Activated T-helper 1 cell treated with anti-CD3 and anti-CD28 coated beads, Interleukin-12 subunit alpha, Interleukin-12 subunit beta, Interleukin-2, Interleukin-4 antibody, amounts not matched to agents 30 ng/mL and 10 ng/mL and 1 ng/mL, durations not matched to agents 14 hours and 24 hours and 36 hours (primary cell): ENCODE measurements at regions not wholly inside any gene's neighbourhood (a gene's known extent, or its start where the extent isn't known, plus 50 kb on each side); places are given as distances from the start of the nearest gene placed in this dataset.
"Not testable (repeated sequence)": the region's sequence is repeated elsewhere in the genome, so short reads cannot be mapped to it uniquely, and the experiment has no call there.

Source experiments
- DNase-seq: peaks from one replicate; pipeline ENCODE4 v3.0.0; 2021; ENCODE audit warnings: low spot score
- H3K27ac Mint-ChIP-seq: one replicate; pipeline ENCODE4 v1.8.0; 2021; ENCODE audit warnings: mild to moderate bottlenecking, mixed read lengths
- H3K27me3 Mint-ChIP-seq: one replicate; pipeline ENCODE4 v1.8.0; 2022; ENCODE audit warnings: mild to moderate bottlenecking, moderate library complexity, mixed read lengths; ENCODE audit not compliant: insufficient read depth
- H3K36me3 Mint-ChIP-seq: one replicate; pipeline ENCODE4 v1.8.0; 2021; ENCODE audit warnings: low read depth, mixed read lengths
- H3K4me1 Mint-ChIP-seq: one replicate; pipeline ENCODE4 v1.8.0; 2021; ENCODE audit warnings: low read depth, mixed read lengths
- H3K4me3 Mint-ChIP-seq: one replicate; pipeline ENCODE4 v1.8.0; 2021; ENCODE audit warnings: mild to moderate bottlenecking, moderate library complexity, mixed read lengths
- H3K9me3 Mint-ChIP-seq: one replicate; pipeline ENCODE4 v1.8.0; 2021; ENCODE audit warnings: mixed read lengths
- intact Hi-C: fragments of 100-400 bp; cut with micrococcal nuclease; formaldehyde crosslinking; loops from one replicate; pipeline ENCODE4 v1.15.1; 2024

DNA sequence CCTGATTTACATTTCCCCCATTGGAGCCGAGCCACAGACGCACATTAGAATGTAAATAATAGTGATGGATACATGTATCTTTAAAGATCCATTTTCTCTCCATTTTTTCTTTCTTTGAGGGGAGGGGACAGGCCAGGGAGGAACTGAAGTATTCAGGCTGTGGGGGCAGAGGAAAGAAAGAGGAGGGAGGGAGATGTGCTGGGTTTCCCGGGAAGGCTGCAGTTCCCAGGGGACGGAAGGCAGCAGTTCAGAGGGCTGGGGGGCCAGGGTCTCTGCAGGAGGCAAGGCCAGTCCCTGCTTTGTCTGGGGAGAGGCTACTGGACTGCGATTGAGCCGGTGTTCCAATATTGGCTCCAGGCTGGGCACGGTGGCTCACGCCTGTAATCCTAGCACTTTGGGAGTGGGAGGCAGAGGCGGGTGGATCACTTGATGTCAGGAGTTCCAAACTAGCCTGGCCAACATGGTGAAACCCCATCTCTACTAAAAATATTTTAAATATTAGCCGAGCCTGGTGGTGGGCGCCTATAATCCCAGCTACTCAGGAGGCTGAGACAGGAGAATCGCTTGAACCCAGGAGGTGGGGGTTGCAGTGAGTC, 94.2 kb upstream of the LHX1 start:
- H3K4me1 Mint-ChIP-seq: no peaks in the 10 kb centered on the region
- no peak for DNase-seq
- peaks cover 18% of the 10 kb centered on the region for H3K27me3 Mint-ChIP-seq
- H3K27ac Mint-ChIP-seq: no peak overlapping the region
- no peak overlapping the region for H3K4me3 Mint-ChIP-seq
- no peaks in the 10 kb centered on the region for H3K36me3 Mint-ChIP-seq
- H3K9me3 Mint-ChIP-seq: peaks cover 5% of the 10 kb centered on the region
- intact Hi-C loops: no loop called here

DNA sequence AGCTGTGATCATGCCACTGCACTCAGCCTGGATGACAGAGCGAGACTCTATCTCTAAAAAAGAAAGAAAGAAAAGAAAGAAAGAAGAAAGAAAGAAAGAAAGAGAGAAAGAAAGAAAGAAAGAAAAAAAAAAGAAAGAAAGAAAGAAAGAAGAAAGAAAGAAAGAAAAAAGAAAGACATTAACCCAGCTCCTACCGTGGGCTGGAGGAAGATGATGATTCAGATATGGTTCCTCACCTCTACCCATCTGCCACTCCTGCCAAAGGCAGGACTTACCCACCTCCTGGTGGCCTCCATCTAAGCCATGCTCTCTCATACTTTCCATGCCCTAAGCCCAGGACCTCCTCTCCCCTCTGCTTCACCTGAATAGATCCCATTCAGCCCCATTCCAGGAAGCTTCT, 93.3 kb upstream of the LHX1 start:
- no peak for DNase-seq
- no peaks in the 10 kb centered on the region for H3K4me1 Mint-ChIP-seq
- H3K36me3 Mint-ChIP-seq: no peaks in the 10 kb centered on the region
- no peak overlapping the region for H3K27ac Mint-ChIP-seq
- no peak overlapping the region for H3K4me3 Mint-ChIP-seq
- H3K9me3 Mint-ChIP-seq: peaks cover 5% of the 10 kb centered on the region
- H3K27me3 Mint-ChIP-seq: peaks cover 19% of the 10 kb centered on the region
- intact Hi-C loops: no loop called here

- no peaks in the 10 kb centered on the region for H3K36me3 Mint-ChIP-seq
- peaks cover 2% of the 10 kb centered on the region for H3K4me1 Mint-ChIP-seq
- no peak for DNase-seq
- H3K27ac Mint-ChIP-seq: no peak overlapping the region
- peaks cover 5% of the 10 kb centered on the region for H3K9me3 Mint-ChIP-seq
- no peak overlapping the region for H3K4me3 Mint-ChIP-seq
- H3K27me3 Mint-ChIP-seq: peaks cover 19% of the 10 kb centered on the region
- intact Hi-C loops: no loop called here
Observed at GRCh38 chr17:36844601-36845000, 92.7 kb upstream of the LHX1 start.

DNA sequence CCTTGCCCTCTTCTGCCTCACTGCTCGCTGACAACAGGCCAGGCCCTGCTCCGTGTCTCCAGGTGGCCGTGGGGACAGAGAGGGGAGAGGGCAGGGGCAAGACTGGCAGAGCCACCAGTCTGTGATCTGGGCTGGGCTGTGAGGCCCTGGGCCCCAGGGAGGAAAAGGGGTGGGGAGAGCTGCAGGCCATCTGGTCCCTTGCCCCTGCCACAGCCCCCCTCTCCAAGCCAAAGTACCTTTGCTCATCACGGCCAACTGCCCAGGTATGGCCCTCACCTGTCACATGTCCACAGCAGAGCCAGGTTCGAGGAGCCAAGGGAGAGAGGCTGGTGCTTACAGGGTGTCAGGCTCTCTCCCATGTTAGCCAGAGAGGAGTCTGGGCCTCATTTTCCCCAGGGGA, 91.4 kb upstream of the LHX1 start:
- Mint-ChIP-seq H3K27me3 (peaks cover 19% of the 10 kb centered on the region), H3K4me3 (no peak overlapping the region), H3K9me3 (peaks cover 5% of the 10 kb centered on the region), H3K4me1 (peaks cover 15% of the 10 kb centered on the region), H3K36me3 (no peaks in the 10 kb centered on the region), H3K27ac (no peak overlapping the region)
- intact Hi-C loops: no loop called here
- DNase-seq: no peak

GRCh38 chr17:36846410-36847292, 90.6 kb upstream of the LHX1 start:
- Mint-ChIP-seq H3K4me1 (peaks cover 20% of the 10 kb centered on the region), H3K9me3 (no peaks in the 10 kb centered on the region), H3K36me3 (no peaks in the 10 kb centered on the region), H3K27me3 (peaks cover 16% of the 10 kb centered on the region), H3K27ac (no peak overlapping the region), H3K4me3 (no peak overlapping the region)
- DNase-seq: no peak
- intact Hi-C loops: no loop called here

GRCh38 chr17:36848008-36848902, 89.0 kb upstream of the LHX1 start:
- no peak overlapping the region for H3K4me3 Mint-ChIP-seq
- no peak for DNase-seq

DNA sequence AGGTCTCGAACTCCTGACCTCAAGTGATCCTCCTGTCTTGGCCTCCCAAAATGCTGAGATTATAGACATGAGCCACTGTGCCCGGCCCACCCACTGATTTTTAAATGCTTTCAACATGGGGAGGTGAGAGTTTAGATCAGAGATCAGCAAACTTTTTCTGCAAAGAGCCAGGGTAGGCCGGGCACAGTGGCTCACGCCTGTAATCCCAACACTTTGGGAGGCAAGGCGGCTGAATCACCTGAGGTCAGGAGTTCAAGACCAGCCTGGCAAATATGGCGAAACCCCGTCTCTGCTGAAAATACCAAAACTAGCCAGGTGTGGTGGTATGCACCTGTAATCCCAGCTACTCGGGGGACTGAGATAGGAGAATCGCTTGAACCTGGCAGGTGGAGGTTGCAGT, 88.3 kb upstream of the LHX1 start:
- H3K27ac Mint-ChIP-seq, H3K9me3 Mint-ChIP-seq, DNase-seq, H3K4me3 Mint-ChIP-seq, intact Hi-C loops, H3K36me3 Mint-ChIP-seq: not testable (repeated sequence)
- Mint-ChIP-seq H3K4me1 (peaks cover 20% of the 10 kb centered on the region), H3K27me3 (peaks cover 16% of the 10 kb centered on the region)

More at GRCh38 chr17:36848008-36848902, 89.0 kb upstream of the LHX1 start:
- peaks cover 16% of the 10 kb centered on the region for H3K27me3 Mint-ChIP-seq
- H3K27ac Mint-ChIP-seq: no peak overlapping the region
- H3K9me3 Mint-ChIP-seq: no peaks in the 10 kb centered on the region
- intact Hi-C loops: no loop called here
- H3K4me1 Mint-ChIP-seq: peaks cover 20% of the 10 kb centered on the region
- H3K36me3 Mint-ChIP-seq: no peaks in the 10 kb centered on the region

GRCh38 chr17:36849871-36850348, 87.4 kb upstream of the LHX1 start:
- Mint-ChIP-seq H3K27ac (no peak overlapping the region), H3K9me3 (no peaks in the 10 kb centered on the region), H3K27me3 (peaks cover 10% of the 10 kb centered on the region), H3K4me3 (no peak overlapping the region), H3K36me3 (no peaks in the 10 kb centered on the region), H3K4me1 (peaks cover 20% of the 10 kb centered on the region)
- peak; percentile 4 for DNase-seq
- intact Hi-C loops: loop anchor here (2.0 kb wide), 1 partner anchor 71 kb away; no protein-coding TSS in a partner anchor

DNA sequence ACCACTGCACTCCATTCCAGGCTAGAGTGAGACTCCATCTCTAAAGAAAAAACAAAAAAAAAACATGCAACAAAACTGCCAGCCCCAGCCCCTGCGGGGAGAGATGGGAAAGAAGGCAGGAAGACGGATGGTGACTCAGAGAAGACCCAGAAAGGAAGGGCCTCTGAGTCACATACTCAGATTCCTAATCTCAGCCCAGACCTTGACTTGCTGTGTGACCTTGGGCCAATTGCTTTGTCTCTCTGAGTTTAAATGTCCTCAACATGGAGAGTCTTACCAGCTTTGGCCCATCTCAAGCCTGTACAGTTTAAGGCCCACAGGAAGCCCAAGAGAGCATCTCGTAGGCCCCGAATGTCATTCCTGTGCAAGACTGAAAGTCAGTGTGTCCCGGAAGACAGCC, 86.5 kb upstream of the LHX1 start:
- Mint-ChIP-seq H3K36me3 (no peaks in the 10 kb centered on the region), H3K27ac (no peak overlapping the region), H3K27me3 (peaks cover 9% of the 10 kb centered on the region), H3K4me1 (peaks cover 20% of the 10 kb centered on the region), H3K9me3 (no peaks in the 10 kb centered on the region), H3K4me3 (no peak overlapping the region)
- intact Hi-C loops: loop anchor here (2.0 kb wide), 1 partner anchor 70 kb away; no protein-coding TSS in a partner anchor
- DNase-seq: no peak

GRCh38 chr17:36851250-36851649, 86.0 kb upstream of the LHX1 start:
- Mint-ChIP-seq H3K27ac (no peak overlapping the region), H3K4me1 (peaks cover 20% of the 10 kb centered on the region), H3K9me3 (no peaks in the 10 kb centered on the region), H3K27me3 (peaks cover 7% of the 10 kb centered on the region), H3K36me3 (no peaks in the 10 kb centered on the region), H3K4me3 (no peak overlapping the region)
- DNase-seq: no peak
- intact Hi-C loops: loop anchor here (2.0 kb wide), 1 partner anchor 70 kb away; no protein-coding TSS in a partner anchor

DNA sequence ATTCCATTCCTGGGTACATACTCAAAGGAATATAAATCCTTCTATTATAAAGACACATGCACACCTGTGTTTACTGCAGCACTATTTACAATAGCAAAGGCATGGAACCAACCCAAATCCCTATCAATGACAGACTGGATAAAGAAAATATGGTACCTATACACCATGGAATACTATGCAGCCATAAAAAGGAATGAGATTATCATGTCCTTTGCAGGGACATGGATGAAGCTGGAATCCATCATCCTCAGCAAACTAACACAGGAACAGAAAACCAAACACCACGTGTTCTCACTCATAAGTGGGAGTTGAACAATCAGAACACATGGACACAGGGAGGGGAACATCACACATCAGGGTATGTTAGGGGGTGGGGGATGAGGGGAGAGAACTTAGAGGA, 84.8 kb upstream of the LHX1 start:
- H3K4me3 Mint-ChIP-seq, H3K27me3 Mint-ChIP-seq, DNase-seq, H3K9me3 Mint-ChIP-seq, H3K27ac Mint-ChIP-seq, intact Hi-C loops, H3K36me3 Mint-ChIP-seq: not testable (repeated sequence)
- H3K4me1 Mint-ChIP-seq: peaks cover 20% of the 10 kb centered on the region

DNA sequence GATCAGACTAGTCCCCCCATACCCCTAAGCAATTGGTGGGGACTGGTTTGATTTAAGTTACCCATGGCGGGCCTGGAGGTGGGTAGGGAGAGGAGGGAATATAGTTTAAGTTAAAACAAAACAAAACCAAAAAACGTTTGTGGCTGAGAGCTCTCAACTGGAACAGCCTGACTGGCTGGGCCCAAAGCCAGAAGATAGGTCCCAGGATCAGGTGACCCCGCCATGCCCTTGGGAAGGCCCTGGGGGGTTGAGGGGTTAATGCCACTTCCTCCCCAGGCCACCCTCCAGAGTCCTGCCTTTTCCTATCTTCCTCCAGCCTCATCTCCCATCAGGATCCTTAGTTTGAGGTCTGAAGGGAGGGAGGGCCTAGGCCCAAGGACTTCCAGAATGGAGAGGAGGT, 82.3 kb upstream of the LHX1 start:
- no peak for DNase-seq
- no peak overlapping the region for H3K27ac Mint-ChIP-seq
- H3K27me3 Mint-ChIP-seq: peaks cover 9% of the 10 kb centered on the region
- intact Hi-C loops: no loop called here
- H3K4me3 Mint-ChIP-seq: no peak overlapping the region
- H3K9me3 Mint-ChIP-seq: no peaks in the 10 kb centered on the region
- peaks cover 14% of the 10 kb centered on the region for H3K4me1 Mint-ChIP-seq
- H3K36me3 Mint-ChIP-seq: no peaks in the 10 kb centered on the region
